HG03095 (cell line): ENCODE measurements at regions not wholly inside any gene's neighbourhood (a gene's known extent, or its start where the extent isn't known, plus 50 kb on each side); places are given as distances from the start of the nearest gene placed in this dataset.
"Not testable (repeated sequence)": the region's sequence is repeated elsewhere in the genome, so short reads cannot be mapped to it uniquely, and the experiment has no call there.

Experiments used
- ATAC-seq: cut with Tn5 transposase; IDR thresholded peaks from one replicate; pipeline ENCODE4 v1.9.1; 2021; ENCODE audit warnings: moderate library complexity; ENCODE audit not compliant: unreplicated experiment

- ATAC-seq = no peak
Observed at GRCh38 chr12:75685617-75686225, 174.3 kb upstream of the KRR1 start.

- ATAC-seq = no peak
Observed at GRCh38 chr12:75684678-75685616, 173.5 kb upstream of the KRR1 start.

GRCh38 chr12:75683995-75684586 lies 172.7 kb upstream of the KRR1 start:
- not testable (repeated sequence) for ATAC-seq

GRCh38 chr12:75683220-75683619 lies 171.8 kb upstream of the KRR1 start:
- no peak for ATAC-seq

GRCh38 chr12:75677522-75677921 lies 166.1 kb upstream of the KRR1 start:
- ATAC-seq = no peak

GRCh38 chr12:75674393-75674792 lies 163.0 kb upstream of the KRR1 start:
- ATAC-seq = no peak

- ATAC-seq = no peak
Observed at GRCh38 chr12:75672200-75672599, 160.8 kb upstream of the KRR1 start.

- ATAC-seq = no peak
Observed at GRCh38 chr12:75670216-75670615, 158.8 kb upstream of the KRR1 start.

GRCh38 chr12:75666939-75667334 lies 155.5 kb upstream of the KRR1 start:
- no peak for ATAC-seq

GRCh38 chr12:75666126-75666938 lies 154.9 kb upstream of the KRR1 start:
- ATAC-seq = no peak

GRCh38 chr12:75665216-75665615 lies 153.8 kb upstream of the KRR1 start:
- ATAC-seq = no peak

GRCh38 chr12:75662511-75663159 lies 151.2 kb upstream of the KRR1 start:
- no peak for ATAC-seq

- no peak for ATAC-seq
Observed at GRCh38 chr12:75661908-75662307, 150.5 kb upstream of the KRR1 start.

- no peak for ATAC-seq
Observed at GRCh38 chr12:75660805-75661404, 149.5 kb upstream of the KRR1 start.

GRCh38 chr12:75660107-75660530 lies 148.7 kb upstream of the KRR1 start:
- ATAC-seq = no peak

GRCh38 chr12:75658901-75659823 lies 147.8 kb upstream of the KRR1 start:
- ATAC-seq = no peak

GRCh38 chr12:75658286-75658685 lies 146.9 kb upstream of the KRR1 start:
- ATAC-seq = no peak

- ATAC-seq = no peak
Observed at GRCh38 chr12:75657831-75658230, 146.4 kb upstream of the KRR1 start.

GRCh38 chr12:75657354-75657753 lies 145.9 kb upstream of the KRR1 start:
- not testable (repeated sequence) for ATAC-seq
